ENCODE measurements at regions not wholly inside any gene's neighbourhood (a gene's known extent, or its start where the extent isn't known, plus 50 kb on each side); places are given as distances from the start of the nearest gene placed in this dataset.

GRCh38 chr14:88992011-88992410 is 167.6 kb downstream of the TTC8 start:
- TF ChIP-seq POLR2A (IDR thresholded peaks at IDR 0.05; ENCODE audit: low read depth, low read length) (no peak), CTCF (IDR thresholded peaks at IDR 0.05; ENCODE audit: extremely low read depth in 1 of 2, insufficient read depth in 1 of 2, low read depth in 1 of 2, low read length in 2 of 2) (no peak)

Data from endothelial cell of umbilical vein (primary cell).